ENCODE measurements at regions not wholly inside any gene's neighbourhood (a gene's known extent, or its start where the extent isn't known, plus 50 kb on each side); places are given as distances from the start of the nearest gene placed in this dataset.

GRCh38 chr22:48742191-48742555, 1085.5 kb downstream of the BRD1 start:
- no peak overlapping the region for H3K4me3 ChIP-seq (ENCODE audit: low read length)
- no peak overlapping the region for H3K4me2 ChIP-seq (ENCODE audit: low read length)
- no peaks in the 10 kb centered on the region for H3K9me3 ChIP-seq (ENCODE audit: control insufficient read depth, insufficient read depth, low read length)
- H4K20me1 ChIP-seq (ENCODE audit: control insufficient read depth, insufficient read depth, low read depth, low read length) = no peaks in the 10 kb centered on the region
- no peaks in the 10 kb centered on the region for H3F3A ChIP-seq (ENCODE audit: control insufficient read depth, insufficient read depth)
- H3K9me2 ChIP-seq (replicated peaks; ENCODE audit: control insufficient read depth, low read length) = no peaks in the 10 kb centered on the region
- no peaks in the 10 kb centered on the region for H3K79me2 ChIP-seq (ENCODE audit: control insufficient read depth, low read length)
- TF ChIP-seq EZH2phosphoT487 (IDR thresholded peaks at IDR 0.05; ENCODE audit: borderline replicate concordance, low read length) (no peak), CTCF (IDR thresholded peaks at IDR 0.05; ENCODE audit: low read depth, low read length, poor library complexity, severe bottlenecking) (no peak)
- no peak overlapping the region for H3K27ac ChIP-seq (ENCODE audit: low read depth, low read length)
- no peaks in the 10 kb centered on the region for H3K4me1 ChIP-seq (ENCODE audit: control insufficient read depth, low read length)
- H3K27me3 ChIP-seq (ENCODE audit: control insufficient read depth, low read length) = no peaks in the 10 kb centered on the region
- H3K36me3 ChIP-seq (ENCODE audit: control insufficient read depth, low read length) = no peaks in the 10 kb centered on the region

GRCh38 chr22:48741540-48741939, 1086.1 kb downstream of the BRD1 start:
- H3K4me2 ChIP-seq (ENCODE audit: low read length) = no peak overlapping the region
- no peaks in the 10 kb centered on the region for H3K4me1 ChIP-seq (ENCODE audit: control insufficient read depth, low read length)
- H3F3A ChIP-seq (ENCODE audit: control insufficient read depth, insufficient read depth) = no peaks in the 10 kb centered on the region
- H4K20me1 ChIP-seq (ENCODE audit: control insufficient read depth, insufficient read depth, low read depth, low read length) = no peaks in the 10 kb centered on the region
- H3K79me2 ChIP-seq (ENCODE audit: control insufficient read depth, low read length) = no peaks in the 10 kb centered on the region
- H3K27me3 ChIP-seq (ENCODE audit: control insufficient read depth, low read length) = no peaks in the 10 kb centered on the region
- H3K27ac ChIP-seq (ENCODE audit: low read depth, low read length) = no peak overlapping the region
- H3K9me3 ChIP-seq (ENCODE audit: control insufficient read depth, insufficient read depth, low read length) = no peaks in the 10 kb centered on the region
- H3K4me3 ChIP-seq (ENCODE audit: low read length) = no peak overlapping the region
- no peaks in the 10 kb centered on the region for H3K36me3 ChIP-seq (ENCODE audit: control insufficient read depth, low read length)
- no peak for TF ChIP-seq EZH2phosphoT487 (IDR thresholded peaks at IDR 0.05; ENCODE audit: borderline replicate concordance, low read length)
- TF ChIP-seq CTCF (IDR thresholded peaks at IDR 0.05; ENCODE audit: low read depth, low read length, poor library complexity, severe bottlenecking) = no peak
- no peaks in the 10 kb centered on the region for H3K9me2 ChIP-seq (replicated peaks; ENCODE audit: control insufficient read depth, low read length)

GRCh38 chr22:48740731-48741405, 1086.8 kb downstream of the BRD1 start:
- Histone ChIP-seq H3K4me2 (ENCODE audit: low read length) (no peak overlapping the region), H3K27ac (ENCODE audit: low read depth, low read length) (no peak overlapping the region), H3K9me2 (replicated peaks; ENCODE audit: control insufficient read depth, low read length) (no peaks in the 10 kb centered on the region), H3K4me3 (ENCODE audit: low read length) (no peak overlapping the region), H3K4me1 (ENCODE audit: control insufficient read depth, low read length) (no peaks in the 10 kb centered on the region), H3K79me2 (ENCODE audit: control insufficient read depth, low read length) (no peaks in the 10 kb centered on the region), H3K27me3 (ENCODE audit: control insufficient read depth, low read length) (no peaks in the 10 kb centered on the region), H3K9me3 (ENCODE audit: control insufficient read depth, insufficient read depth, low read length) (no peaks in the 10 kb centered on the region), H3K36me3 (ENCODE audit: control insufficient read depth, low read length) (no peaks in the 10 kb centered on the region), H4K20me1 (ENCODE audit: control insufficient read depth, insufficient read depth, low read depth, low read length) (no peaks in the 10 kb centered on the region), H3F3A (ENCODE audit: control insufficient read depth, insufficient read depth) (no peaks in the 10 kb centered on the region)
- TF ChIP-seq CTCF (IDR thresholded peaks at IDR 0.05; ENCODE audit: low read depth, low read length, poor library complexity, severe bottlenecking) (no peak), EZH2phosphoT487 (IDR thresholded peaks at IDR 0.05; ENCODE audit: borderline replicate concordance, low read length) (no peak)
